ENCODE measurements at regions not wholly inside any gene's neighbourhood (a gene's known extent, or its start where the extent isn't known, plus 50 kb on each side); places are given as distances from the start of the nearest gene placed in this dataset.
A peak's percentile ranks its signal among the peaks of the same experiment; 100 is the strongest.

DNA sequence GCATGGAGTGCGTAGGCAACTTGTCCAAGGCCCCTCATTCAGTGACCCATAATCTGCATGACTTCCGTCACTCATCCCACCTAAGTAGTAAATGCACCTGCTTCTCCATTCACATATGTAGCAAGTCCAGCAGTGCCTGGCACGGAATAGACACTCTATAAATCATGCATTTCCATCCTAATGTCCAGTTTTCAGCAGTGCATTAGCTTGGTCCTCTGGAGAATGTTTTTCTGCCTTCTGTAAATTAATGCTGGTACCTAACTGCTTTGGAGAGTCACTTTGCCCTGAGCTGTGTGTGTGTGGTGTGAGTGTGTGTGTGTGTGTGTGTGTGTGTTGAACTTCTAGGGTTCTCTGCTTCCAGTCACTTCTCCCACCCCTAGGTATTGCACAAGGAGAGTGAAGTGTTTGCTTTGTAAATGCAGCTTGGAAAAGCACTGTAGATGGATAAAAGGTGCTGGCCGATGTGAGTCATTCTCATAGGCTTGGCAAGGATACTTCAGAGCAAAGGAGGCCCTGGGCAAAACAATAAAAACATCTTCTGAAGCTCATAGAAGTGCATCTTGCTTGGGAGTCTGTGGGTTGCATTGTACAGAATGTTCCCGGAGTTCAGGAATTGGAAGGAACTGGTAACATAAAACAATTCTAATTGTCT, 181.8 kb downstream of the KATNAL1 start:
- no peak for DNase-seq

DNA sequence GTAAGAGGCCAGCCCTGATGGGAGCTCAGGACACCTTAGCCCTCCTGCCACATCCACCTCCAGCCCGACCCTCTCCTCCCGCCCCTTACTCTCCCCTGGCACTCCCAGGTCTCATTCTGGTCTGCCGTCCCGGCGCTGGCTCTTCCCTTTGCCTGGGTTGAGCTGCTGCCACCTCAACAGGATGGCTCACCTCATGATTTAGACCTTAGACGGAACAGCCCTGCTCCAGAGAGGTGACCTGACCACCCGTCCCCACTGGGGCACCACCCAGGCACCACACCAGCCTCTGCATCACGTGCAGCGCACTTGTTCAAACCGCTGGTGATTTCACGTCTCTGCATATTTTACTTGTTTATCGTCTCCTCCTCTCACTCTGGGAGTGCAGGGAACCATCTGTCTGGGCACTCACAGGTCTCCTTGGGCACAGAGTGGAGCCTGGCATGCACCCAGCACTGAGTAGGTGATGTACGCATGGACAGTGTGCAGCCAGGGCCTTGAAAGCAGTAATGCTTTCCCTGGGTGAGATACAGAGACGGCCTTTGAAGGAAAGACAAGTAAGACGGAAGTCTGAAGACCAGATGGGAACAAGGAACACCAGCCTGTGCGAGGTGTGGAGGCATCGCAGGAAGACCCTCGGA, 183.1 kb downstream of the KATNAL1 start:
- no peak for DNase-seq

GRCh38 chr13:30123575-30123974, 183.8 kb downstream of the KATNAL1 start:
- DNase-seq = no peak

- no peak for DNase-seq
These were observed 185.7 kb downstream of the KATNAL1 start for GRCh38 chr13:30121666-30122065.

GRCh38 chr13:30121244-30121643, 186.1 kb downstream of the KATNAL1 start:
- DNase-seq = no peak

- no peak for DNase-seq
These were observed 187.1 kb downstream of the KATNAL1 start for GRCh38 chr13:30120133-30120822.

DNA sequence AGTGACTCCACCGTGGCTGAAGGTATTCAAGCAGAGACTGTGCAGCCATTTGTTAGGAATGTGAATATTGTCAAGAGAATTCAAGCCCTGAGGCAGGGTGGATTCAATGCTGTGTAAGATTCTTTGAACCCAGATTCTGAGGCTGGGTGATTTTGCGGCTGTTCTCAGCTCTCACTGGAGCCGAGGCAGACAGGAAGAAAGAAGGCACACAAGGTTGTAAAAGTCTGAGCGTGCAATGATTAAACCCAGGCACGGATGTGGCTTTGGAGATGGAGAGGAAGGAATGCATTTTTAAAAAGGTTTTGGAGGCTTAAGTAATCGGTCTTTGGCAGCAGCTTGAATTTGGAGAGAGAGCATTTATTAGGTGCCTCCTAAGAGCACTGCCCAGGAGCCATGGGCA, 187.9 kb downstream of the KATNAL1 start:
- DNase-seq = no peak

GRCh38 chr13:30116379-30116778, 191.0 kb downstream of the KATNAL1 start:
- no peak for DNase-seq

DNA sequence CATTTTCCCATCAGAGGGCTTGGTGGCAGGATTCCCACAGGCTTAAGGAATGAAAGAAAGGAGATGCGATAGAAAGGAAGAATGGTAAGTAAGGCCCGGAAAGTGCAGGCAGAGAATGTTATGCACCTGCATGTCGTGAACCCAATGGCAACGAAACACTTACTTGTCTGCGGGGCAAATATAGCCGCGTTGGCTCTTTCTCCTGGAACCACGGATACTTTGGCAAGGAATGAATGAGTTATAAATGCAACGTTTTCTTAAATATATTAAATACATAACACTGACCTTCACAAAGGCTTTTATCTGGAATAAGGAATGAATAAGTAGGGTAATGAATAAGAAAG, 192.1 kb downstream of the KATNAL1 start:
- no peak for DNase-seq

GRCh38 chr13:30114571-30115256, 192.6 kb downstream of the KATNAL1 start:
- peak; percentile 84 for DNase-seq

GRCh38 chr13:30113983-30114570, 193.3 kb downstream of the KATNAL1 start:
- no peak for DNase-seq

DNA sequence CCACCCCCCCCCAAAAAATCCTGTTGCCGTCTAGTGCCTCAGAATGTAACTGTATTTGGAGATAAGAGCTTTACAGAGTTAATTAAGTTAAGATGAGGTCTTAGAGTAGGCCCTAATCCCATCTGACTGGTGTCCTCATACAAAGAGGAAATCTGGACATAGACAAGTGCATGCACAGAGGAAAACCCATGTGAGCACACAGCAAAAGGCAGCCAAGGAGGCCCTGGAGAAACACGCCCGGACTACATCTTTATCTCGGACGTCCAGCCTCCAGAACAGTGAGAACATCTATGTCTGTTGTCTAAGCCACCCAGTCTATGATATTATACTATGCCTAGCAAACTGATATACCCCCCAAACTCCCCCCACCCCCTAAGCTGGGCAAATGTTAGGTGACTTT, 193.8 kb downstream of the KATNAL1 start:
- DNase-seq = no peak

DNA sequence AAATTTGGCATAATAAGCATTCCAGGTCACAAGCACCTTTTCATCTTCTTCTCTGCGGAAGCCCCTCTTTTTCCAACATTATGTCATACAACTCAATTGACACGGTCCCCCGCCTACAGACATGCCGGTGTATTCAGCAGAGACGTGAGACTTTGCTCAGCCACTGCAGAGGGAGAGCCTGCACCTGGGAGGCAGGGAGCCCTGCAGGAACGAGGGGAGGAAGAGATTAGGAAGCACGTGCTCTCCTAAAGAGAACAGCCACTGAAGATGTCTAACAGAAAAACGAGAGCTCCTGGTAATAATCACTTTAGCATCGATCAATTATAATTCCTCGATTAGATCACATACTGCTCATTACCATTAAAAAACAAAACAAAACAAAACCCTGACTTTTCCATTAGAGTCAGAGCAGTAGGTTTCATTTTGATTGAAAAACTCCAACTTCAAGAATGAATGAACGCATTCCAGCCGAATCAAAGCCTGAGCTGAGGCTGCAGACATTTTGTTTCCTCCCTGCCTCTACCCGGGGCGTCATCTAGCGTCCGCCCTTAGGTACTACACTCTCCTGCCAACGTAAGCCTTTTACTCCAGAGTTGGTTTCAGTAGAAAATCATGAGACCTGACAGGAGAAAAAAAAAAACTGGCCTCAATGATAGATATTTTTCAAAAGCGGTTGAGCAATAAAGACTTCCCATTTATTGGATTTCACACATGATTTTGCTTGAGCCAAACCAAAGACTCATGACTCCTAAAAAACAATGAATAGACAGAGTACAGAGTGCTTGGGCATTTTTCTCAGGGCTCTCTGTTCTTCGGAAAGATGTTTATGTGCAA, 194.5 kb downstream of the KATNAL1 start:
- peak; percentile 58 for DNase-seq

GRCh38 chr13:30111810-30112209, 195.5 kb downstream of the KATNAL1 start:
- DNase-seq = peak; percentile 55

DNA sequence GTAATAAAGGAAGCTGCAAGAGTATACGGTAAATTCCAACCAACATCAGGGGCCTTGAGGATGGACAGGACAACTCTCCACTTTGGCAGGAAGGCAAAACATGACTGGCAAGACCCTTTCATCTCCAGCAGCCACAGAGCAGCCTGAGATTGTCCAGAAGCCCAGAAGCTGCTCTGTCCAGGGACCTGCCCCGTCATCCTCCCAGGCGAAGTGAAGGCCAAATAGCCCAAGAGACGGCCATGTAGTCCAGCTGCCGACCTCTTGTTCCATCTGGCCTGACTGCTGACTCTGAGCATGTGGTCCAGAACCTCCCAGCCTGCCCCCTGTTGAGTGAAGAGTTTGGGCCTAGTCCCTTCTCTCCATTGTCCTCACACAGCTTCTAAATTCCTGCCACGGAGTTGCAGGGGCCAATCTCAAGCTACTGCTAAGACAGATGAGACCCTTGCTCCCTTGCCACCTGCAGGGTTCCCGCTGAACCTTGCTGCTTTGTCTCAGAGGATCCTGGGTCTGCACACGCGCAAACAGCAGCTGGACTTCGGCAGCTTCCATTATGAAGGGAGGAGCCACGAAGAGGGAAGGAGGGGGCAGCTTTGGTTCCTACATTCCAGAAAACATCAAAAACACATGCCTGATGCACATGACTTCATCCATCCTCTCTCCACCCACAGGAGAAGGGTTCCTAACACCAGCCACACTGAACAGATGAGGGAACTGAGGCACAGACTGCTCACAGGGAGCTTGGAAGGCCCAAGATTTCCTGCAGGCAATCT, 196.9 kb downstream of the KATNAL1 start:
- no peak for DNase-seq

- no peak for DNase-seq
These were observed 197.7 kb downstream of the KATNAL1 start for GRCh38 chr13:30109471-30110135.

DNA sequence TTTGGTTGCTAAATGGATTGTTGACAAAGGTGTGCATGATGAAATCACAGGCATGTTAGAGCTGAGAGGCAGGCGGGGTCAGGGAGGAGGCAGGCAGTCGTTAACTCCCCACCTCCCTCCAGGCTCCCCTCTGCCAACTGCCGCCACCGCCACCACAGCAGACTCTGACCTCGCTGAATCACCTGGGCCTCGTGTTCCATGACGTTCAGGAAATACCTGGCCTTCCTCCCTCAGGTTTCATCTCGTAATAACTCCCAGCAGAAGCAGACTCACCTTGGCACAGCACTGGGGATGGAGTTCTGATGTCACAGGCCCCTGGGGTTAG, 198.5 kb downstream of the KATNAL1 start:
- DNase-seq = no peak

DNA sequence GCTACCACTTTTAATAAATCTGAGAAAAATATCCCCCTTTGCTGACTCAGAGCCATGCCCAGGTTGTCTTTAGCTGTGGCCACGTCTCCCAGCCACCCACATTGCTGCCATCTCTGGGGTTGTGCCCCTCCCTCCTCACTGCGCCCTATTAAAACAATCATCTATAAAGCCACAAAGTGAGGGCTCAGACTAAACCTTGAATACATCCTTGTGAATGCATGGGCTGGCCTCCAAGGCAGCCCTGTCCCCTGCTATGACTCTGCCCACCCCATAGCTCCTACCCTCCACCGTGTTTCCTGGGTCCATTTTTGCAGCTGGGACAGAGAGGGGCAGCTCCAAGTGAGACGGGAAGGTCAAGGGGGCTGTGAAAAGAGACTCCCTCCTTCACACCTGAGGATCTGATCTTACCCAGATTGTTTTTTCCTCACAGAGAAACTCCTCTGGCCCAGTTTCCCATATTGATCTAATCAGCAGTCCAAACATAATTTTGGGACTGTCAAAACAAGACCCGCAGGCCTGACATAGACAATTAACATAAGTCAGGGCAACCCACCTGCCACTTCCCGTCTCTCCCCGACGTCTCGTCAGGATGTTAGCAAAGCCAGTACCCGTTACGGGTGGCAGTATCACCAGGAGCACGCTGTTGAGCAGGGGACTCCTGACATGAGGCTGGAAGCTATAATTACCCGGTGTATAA, 199.0 kb downstream of the KATNAL1 start:
- no peak for DNase-seq

DNA sequence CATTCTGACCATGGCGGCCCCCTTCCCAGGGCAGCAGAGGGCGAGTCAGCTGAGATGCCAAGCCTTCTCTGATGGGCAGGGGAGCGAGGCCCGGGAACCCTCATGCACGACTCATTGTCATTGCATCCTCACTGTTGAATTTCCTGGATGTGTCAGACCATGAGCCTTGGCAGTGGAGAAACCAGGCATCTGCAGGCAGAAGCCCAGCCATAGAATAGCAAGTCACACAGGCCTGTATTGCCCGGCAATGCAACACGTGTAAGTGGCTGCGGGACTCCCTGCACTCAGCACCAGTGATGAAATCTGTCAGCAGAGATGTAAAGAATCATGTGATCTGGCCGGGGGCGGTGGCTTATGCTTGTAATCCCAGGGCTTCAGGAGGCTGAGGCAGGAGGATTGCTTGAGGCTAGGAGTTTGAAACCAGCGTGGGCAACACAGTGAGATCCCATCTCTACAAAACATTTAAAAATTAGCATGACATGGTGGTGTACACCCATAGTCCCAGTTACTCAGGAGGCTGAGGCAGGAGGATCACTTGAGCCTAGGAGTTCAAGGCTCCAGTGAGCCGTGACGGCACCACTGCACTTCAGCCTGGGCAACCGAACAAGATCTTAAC, 199.7 kb downstream of the KATNAL1 start:
- DNase-seq = no peak

- DNase-seq = no peak
These were observed 200.2 kb downstream of the KATNAL1 start for GRCh38 chr13:30107121-30107520.
